ENCODE measurements at regions not wholly inside any gene's neighbourhood (a gene's known extent, or its start where the extent isn't known, plus 50 kb on each side); places are given as distances from the start of the nearest gene placed in this dataset.
A peak's percentile ranks its signal among the peaks of the same experiment; 100 is the strongest.

DNA sequence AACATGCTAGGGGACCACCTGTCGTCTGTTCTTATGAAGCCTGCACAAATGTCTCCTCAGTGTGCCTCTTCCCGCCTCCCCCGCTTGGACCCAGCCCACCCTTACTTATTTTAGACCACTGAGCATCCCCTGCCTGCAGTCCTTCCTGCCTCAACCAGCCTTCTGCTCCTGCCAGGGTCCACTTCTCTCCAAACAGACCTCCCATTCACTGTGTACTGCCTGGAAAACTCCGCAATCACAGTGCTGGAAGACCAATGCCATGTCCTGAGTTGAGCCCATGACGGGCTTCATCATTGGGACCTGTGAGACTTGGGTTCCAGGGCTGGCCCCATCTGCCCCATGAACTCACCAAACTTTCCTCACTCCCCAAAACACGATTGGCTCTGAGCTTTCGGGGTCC is 309.4 kb downstream of the IRX1 start:
- Histone ChIP-seq H3K27me3 (peaks cover 0 to 8% (median 0%) of the 10 kb centered on the region in 4 donors), H3K27ac (replicated peaks in 1 of 4) (no peak overlapping the region), H3K9me3 (no peaks in the 10 kb centered on the region), H3K4me1 (no peaks in the 10 kb centered on the region), H3K36me3 (no peaks in the 10 kb centered on the region), H3K4me3 (no peak overlapping the region)
- 79% methylated on average over 7 of the region's 7 CpGs for WGBS
- intact Hi-C loops (cut with DNase I), result no loop called here
- peak; percentile 50 for DNase-seq (ENCODE audit: extremely low spot score)
- TF ChIP-seq POLR2AphosphoS5 (IDR thresholded peaks at IDR 0.05), result no peak
- TF ChIP-seq, protein P1, sequence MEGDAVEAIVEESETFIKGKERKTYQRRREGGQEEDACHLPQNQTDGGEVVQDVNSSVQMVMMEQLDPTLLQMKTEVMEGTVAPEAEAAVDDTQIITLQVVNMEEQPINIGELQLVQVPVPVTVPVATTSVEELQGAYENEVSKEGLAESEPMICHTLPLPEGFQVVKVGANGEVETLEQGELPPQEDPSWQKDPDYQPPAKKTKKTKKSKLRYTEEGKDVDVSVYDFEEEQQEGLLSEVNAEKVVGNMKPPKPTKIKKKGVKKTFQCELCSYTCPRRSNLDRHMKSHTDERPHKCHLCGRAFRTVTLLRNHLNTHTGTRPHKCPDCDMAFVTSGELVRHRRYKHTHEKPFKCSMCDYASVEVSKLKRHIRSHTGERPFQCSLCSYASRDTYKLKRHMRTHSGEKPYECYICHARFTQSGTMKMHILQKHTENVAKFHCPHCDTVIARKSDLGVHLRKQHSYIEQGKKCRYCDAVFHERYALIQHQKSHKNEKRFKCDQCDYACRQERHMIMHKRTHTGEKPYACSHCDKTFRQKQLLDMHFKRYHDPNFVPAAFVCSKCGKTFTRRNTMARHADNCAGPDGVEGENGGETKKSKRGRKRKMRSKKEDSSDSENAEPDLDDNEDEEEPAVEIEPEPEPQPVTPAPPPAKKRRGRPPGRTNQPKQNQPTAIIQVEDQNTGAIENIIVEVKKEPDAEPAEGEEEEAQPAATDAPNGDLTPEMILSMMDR (IDR thresholded peaks at IDR 0.05), result no peak
- no peak for TF ChIP-seq EP300 (IDR thresholded peaks at IDR 0.05)
- no peak for TF ChIP-seq POLR2A (IDR thresholded peaks at IDR 0.05; ENCODE audit: low read depth)

DNA sequence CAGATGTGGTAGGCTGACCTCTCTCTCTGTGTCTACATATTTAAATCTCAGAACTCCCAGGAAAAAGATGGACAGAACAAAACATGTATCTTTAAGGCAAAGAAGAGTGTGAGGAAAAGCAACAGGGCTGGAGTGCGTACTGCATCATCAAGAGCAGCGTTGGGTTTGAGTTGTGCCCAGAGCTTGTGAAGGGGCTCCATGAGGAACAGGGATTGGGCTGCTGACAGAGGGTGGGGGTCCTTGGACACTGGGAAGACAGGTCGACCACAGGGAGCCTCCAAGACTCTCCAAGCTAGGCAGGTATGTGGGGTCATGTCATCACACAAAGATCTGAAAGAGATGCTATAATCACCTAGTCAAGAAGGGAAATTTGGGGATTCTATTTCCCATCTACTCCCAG is 309.9 kb downstream of the IRX1 start:
- H3K27ac ChIP-seq (replicated peaks in 1 of 4), result no peak overlapping the region
- H3K4me3 ChIP-seq, result no peak overlapping the region
- intact Hi-C loops (cut with DNase I), result no loop called here
- DNase-seq (ENCODE audit: extremely low spot score), result no peak
- TF ChIP-seq POLR2A (IDR thresholded peaks at IDR 0.05; ENCODE audit: low read depth), result no peak
- TF ChIP-seq POLR2AphosphoS5 (IDR thresholded peaks at IDR 0.05), result no peak
- no peak for TF ChIP-seq EP300 (IDR thresholded peaks at IDR 0.05)
- TF ChIP-seq, protein P1 (IDR thresholded peaks at IDR 0.05), result no peak
- no peaks in the 10 kb centered on the region for H3K9me3 ChIP-seq
- no peaks in the 10 kb centered on the region for H3K36me3 ChIP-seq
- H3K4me1 ChIP-seq, result no peaks in the 10 kb centered on the region
- peaks cover 0 to 8% (median 0%) of the 10 kb centered on the region in 4 donors for H3K27me3 ChIP-seq
- 86% methylated on average over 3 of the region's 3 CpGs for WGBS

DNA sequence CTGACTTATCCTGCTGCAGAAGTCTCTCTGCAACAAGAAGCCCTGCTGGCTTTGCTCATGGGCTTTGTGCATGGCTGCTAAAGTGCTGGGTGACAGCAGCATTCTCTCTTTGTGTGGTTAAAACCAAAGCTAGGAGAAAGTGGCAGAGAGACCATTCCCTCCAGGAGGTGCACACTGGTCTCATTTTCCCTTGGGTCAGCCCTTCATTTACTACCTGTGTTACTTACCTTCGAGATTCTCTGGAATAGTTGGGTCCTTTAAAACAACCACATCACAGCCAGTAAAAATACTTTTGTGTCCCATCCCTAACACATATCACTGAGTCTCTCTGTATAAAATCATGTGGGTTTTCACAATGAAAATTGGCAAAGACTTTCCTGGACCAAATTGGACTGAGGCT is 315.5 kb downstream of the IRX1 start:
- peak; percentile 60 for DNase-seq (ENCODE audit: extremely low spot score)
- Histone ChIP-seq H3K4me1 (no peaks in the 10 kb centered on the region), H3K27me3 (peaks cover 0 to 8% (median 0%) of the 10 kb centered on the region in 4 donors), H3K27ac (replicated peaks in 1 of 4) (no peak overlapping the region), H3K4me3 (no peak overlapping the region), H3K36me3 (no peaks in the 10 kb centered on the region), H3K9me3 (no peaks in the 10 kb centered on the region)
- intact Hi-C loops (cut with DNase I), result no loop called here
- TF ChIP-seq POLR2AphosphoS5 (IDR thresholded peaks at IDR 0.05) (no peak), POLR2A (IDR thresholded peaks at IDR 0.05; ENCODE audit: low read depth) (no peak), EP300 (IDR thresholded peaks at IDR 0.05) (no peak)
- TF ChIP-seq, protein P1 (IDR thresholded peaks at IDR 0.05), result no peak
- WGBS, result 76% methylated on average over 1 of the region's 1 CpG

DNA sequence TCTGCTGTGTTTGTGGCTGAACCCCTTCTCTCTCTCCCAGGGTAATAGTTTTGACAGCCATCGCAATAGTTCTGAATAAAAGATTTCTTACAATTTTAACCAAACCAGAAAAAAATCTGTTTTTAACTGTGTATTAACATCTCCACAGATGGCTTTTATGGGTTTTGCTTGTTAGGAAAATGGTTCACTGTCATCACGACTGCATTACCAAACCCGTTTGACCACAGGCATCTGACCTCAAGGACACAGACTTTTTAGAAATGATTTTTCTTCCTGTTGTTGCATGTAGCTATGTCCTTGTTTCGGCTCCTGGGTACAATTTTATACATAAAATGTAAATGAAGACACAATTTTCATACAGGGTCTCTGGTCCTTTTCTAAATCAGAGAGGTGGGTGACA is 316.1 kb downstream of the IRX1 start:
- H3K27ac ChIP-seq (replicated peaks in 1 of 4), result no peak overlapping the region
- H3K27me3 ChIP-seq, result peaks cover 0 to 8% (median 0%) of the 10 kb centered on the region in 4 donors
- H3K9me3 ChIP-seq, result no peaks in the 10 kb centered on the region
- WGBS, result 68% methylated on average over 4 of the region's 4 CpGs
- H3K4me1 ChIP-seq, result no peaks in the 10 kb centered on the region
- H3K36me3 ChIP-seq, result no peaks in the 10 kb centered on the region
- intact Hi-C loops (cut with DNase I), result no loop called here
- no peak overlapping the region for H3K4me3 ChIP-seq
- TF ChIP-seq, protein P1 (IDR thresholded peaks at IDR 0.05), result no peak
- TF ChIP-seq POLR2A (IDR thresholded peaks at IDR 0.05; ENCODE audit: low read depth) (no peak), EP300 (IDR thresholded peaks at IDR 0.05) (no peak), POLR2AphosphoS5 (IDR thresholded peaks at IDR 0.05) (no peak)
- peak; percentile 14 for DNase-seq (ENCODE audit: extremely low spot score)

DNA sequence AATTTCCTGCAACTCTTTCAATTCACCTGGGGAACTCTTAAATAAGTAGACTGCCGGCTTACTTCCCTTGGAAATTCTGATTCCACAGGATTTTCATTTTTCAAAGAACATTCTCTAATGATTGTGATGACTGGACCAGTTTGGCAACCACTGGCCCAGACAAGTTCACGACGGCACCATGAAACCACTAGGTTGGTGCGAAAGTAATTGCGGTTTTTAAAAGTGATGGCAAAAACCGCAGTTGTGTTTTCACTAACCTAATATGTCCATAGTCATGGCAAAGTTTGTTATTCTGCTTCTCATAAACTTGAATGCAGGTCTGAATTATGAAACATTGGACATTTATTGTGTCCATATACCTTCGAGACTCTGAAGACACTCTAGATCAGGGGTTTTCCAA is 317.2 kb downstream of the IRX1 start:
- intact Hi-C loops (cut with DNase I), result no loop called here
- peaks cover 0 to 8% (median 0%) of the 10 kb centered on the region in 4 donors for H3K27me3 ChIP-seq
- H3K9me3 ChIP-seq, result no peaks in the 10 kb centered on the region
- TF ChIP-seq POLR2A (IDR thresholded peaks at IDR 0.05; ENCODE audit: low read depth), result no peak
- no peak for TF ChIP-seq EP300 (IDR thresholded peaks at IDR 0.05)
- TF ChIP-seq, protein P1 (IDR thresholded peaks at IDR 0.05), result no peak
- no peak for TF ChIP-seq POLR2AphosphoS5 (IDR thresholded peaks at IDR 0.05)
- no peaks in the 10 kb centered on the region for H3K4me1 ChIP-seq
- H3K36me3 ChIP-seq, result no peaks in the 10 kb centered on the region
- 95% methylated on average over 7 of the region's 7 CpGs for WGBS
- DNase-seq (ENCODE audit: extremely low spot score), result peak; percentile 14
- H3K4me3 ChIP-seq, result no peak overlapping the region
- H3K27ac ChIP-seq (replicated peaks in 1 of 4), result no peak overlapping the region
